Heart right ventricle (tissue), 16 donors: ENCODE measurements at regions not wholly inside any gene's neighbourhood (a gene's known extent, or its start where the extent isn't known, plus 50 kb on each side); places are given as distances from the start of the nearest gene placed in this dataset.

Experiments
- ATAC-seq, 8 donors: fragments of 200-7000 bp; cut with Tn5 transposase; one replicate each; pipeline ENCODE4 v1.9.1; 2020; ENCODE audit warnings: mild to moderate bottlenecking in 8 of 8, moderate library complexity in 8 of 8, moderate number of reproducible peaks in 1 of 8
- DNase-seq, 2 donors: peaks; one replicate each; pipeline ENCODE4 v3.0.0-alpha.2; 2020
- H3K27ac ChIP-seq, 10 donors: fragments of 200-600 bp; sonication (generic) in 2 of 10; one replicate each; pipeline versions ENCODE4 v1.5.0 to v1.8.0; 2020 to 2022; ENCODE audit warnings: mild to moderate bottlenecking in 3 of 10
- H3K27me3 ChIP-seq, 7 donors: fragments of 200-600 bp; one replicate each; pipeline ENCODE4 v1.8.0; 2021 to 2022; ENCODE audit warnings: mild to moderate bottlenecking in 2 of 7
- H3K36me3 ChIP-seq, 9 donors: fragments of 200-600 bp; sonication (generic) in 1 of 9; one replicate each; pipeline versions ENCODE4 v1.5.0 to v1.8.0; 2020 to 2022; ENCODE audit warnings: mild to moderate bottlenecking in 2 of 9
- H3K4me1 ChIP-seq, 9 donors: fragments of 200-600 bp; sonication (generic) in 1 of 9; one replicate each; pipeline versions ENCODE4 v1.5.0 to v1.8.0; 2020 to 2022; ENCODE audit warnings: mild to moderate bottlenecking in 4 of 9
- H3K4me3 ChIP-seq, 10 donors: fragments of 200-600 bp; sonication (generic) in 2 of 10; one replicate each; pipeline versions ENCODE4 v1.5.0 to v1.8.0; 2020 to 2022; ENCODE audit warnings: mild to moderate bottlenecking in 7 of 10, moderate library complexity in 2 of 10
- H3K9me3 ChIP-seq, 11 donors: fragments of 200-600 bp in 10 of 11; sonication (generic) in 2 of 11; one replicate each; pipeline versions ENCODE4 v1.5.0 to v1.8.0; 2013 to 2022; ENCODE audit warnings: mild to moderate bottlenecking in 2 of 11, control low read depth in 1 of 11, moderate library complexity in 1 of 11
- WGBS, 2 donors: extraction: QIAGEN DNeasy Blood & Tissue Kit; methylation state at CpG; one replicate each; pipeline ENCODE4 v1.1.7; 2013; ENCODE audit warnings: inconsistent platforms in 1 of 2; 5-methylcytosine and 5-hydroxymethylcytosine counted together
- intact Hi-C, 10 donors: fragments of 100-400 bp; cut with DNase I; formaldehyde crosslinking; loops; one replicate each; pipeline versions ENCODE4 v1.11.1 to v1.14.2; 2022
- TF ChIP-seq, protein P1 (sequence below), 9 donors: fragments of 200-600 bp; sonication (generic) in 2 of 9; IDR thresholded peaks; one replicate each; pipeline versions ENCODE4 v1.5.0 to v1.8.0; 2021 to 2022; ENCODE audit warnings: antibody characterized with exemption in 9 of 9, mild to moderate bottlenecking in 5 of 9, moderate library complexity in 1 of 9
- donor health status: Arrhythmogenic right ventricular cardiomyopathy.
- donor health status: ischemic (EF 13 %, LVEDD 7.1; RV severe dilation, severe dysfunction).
- donor health status: healthy with polysubstance abuse.
- donor health status: DM: no; HTN: yes; CAD: no.
- donor health status: DM: no; HTN: no; CAD: no.
- donor health status: ischemic (EF 25% LVEDD 6.9; RV normal size, moderate dysfunction).
- donor health status: ischemic (EF 25% LVEDD 5.7; RV mildly dilated, moderate dysfunction).
- donor health status: healthy.
- donor health status: DM: yes; HTN: yes; CAD: no.
- donor health status: Ischemic cardiomyopathy.
- donor health status: ischemic (EF 35%, LVEDD 5.7; RV mildly dilated, moderate dysfunction).
- donor health status: nonischemic (EF 11% LVEDD 7.7; RV severe dilation, severe dysfunction).
- donor health status: DM: yes; HTN: yes; CAD: no.
- donor health status: PGD.
- donor health status: ischemic (EF 29% LVEDD 5.4; RV normal size, mild dysfunction).
- donor health status: nonischemic (EF 23%, LVEDD 6.1; RV moderate dilation, normal function).

GRCh38 chr5:133899506-133899905, 68.9 kb downstream of the C5orf15 start:
- H3K27ac ChIP-seq, result no peak overlapping the region
- intact Hi-C loops, result no loop called here
- TF ChIP-seq, protein P1, sequence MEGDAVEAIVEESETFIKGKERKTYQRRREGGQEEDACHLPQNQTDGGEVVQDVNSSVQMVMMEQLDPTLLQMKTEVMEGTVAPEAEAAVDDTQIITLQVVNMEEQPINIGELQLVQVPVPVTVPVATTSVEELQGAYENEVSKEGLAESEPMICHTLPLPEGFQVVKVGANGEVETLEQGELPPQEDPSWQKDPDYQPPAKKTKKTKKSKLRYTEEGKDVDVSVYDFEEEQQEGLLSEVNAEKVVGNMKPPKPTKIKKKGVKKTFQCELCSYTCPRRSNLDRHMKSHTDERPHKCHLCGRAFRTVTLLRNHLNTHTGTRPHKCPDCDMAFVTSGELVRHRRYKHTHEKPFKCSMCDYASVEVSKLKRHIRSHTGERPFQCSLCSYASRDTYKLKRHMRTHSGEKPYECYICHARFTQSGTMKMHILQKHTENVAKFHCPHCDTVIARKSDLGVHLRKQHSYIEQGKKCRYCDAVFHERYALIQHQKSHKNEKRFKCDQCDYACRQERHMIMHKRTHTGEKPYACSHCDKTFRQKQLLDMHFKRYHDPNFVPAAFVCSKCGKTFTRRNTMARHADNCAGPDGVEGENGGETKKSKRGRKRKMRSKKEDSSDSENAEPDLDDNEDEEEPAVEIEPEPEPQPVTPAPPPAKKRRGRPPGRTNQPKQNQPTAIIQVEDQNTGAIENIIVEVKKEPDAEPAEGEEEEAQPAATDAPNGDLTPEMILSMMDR (IDR thresholded peaks at IDR 0.05), result no peak
- WGBS, 2 donors, result 89 to 92% methylated on average over 4 of the region's 4 CpGs
- DNase-seq, result no peak
- no peak for ATAC-seq
- H3K27me3 ChIP-seq, result no peaks in the 10 kb centered on the region
- peaks cover 0 to 3% (median 0%) of the 10 kb centered on the region in 9 donors for H3K4me1 ChIP-seq
- no peak overlapping the region for H3K4me3 ChIP-seq
- H3K9me3 ChIP-seq, result no peaks in the 10 kb centered on the region
- H3K36me3 ChIP-seq, result no peaks in the 10 kb centered on the region

- WGBS, 2 donors, result 80 to 85% methylated on average over 3 of the region's 3 CpGs
- Histone ChIP-seq H3K4me3 (no peak overlapping the region), H3K4me1 (peaks cover 0 to 14% (median 7%) of the 10 kb centered on the region in 9 donors), H3K27ac (no peak overlapping the region), H3K27me3 (no peaks in the 10 kb centered on the region), H3K9me3 (no peaks in the 10 kb centered on the region), H3K36me3 (no peaks in the 10 kb centered on the region)
- ATAC-seq, result no peak
- intact Hi-C loops, result no loop called here
- no peak for DNase-seq
- TF ChIP-seq, protein P1 (IDR thresholded peaks at IDR 0.05), result no peak
Measured at GRCh38 chr5:133898440-133898839, 70.0 kb downstream of the C5orf15 start.

GRCh38 chr5:133897431-133897830, 71.0 kb downstream of the C5orf15 start:
- Histone ChIP-seq H3K27me3 (no peaks in the 10 kb centered on the region), H3K9me3 (no peaks in the 10 kb centered on the region), H3K4me3 (no peak overlapping the region), H3K36me3 (no peaks in the 10 kb centered on the region), H3K4me1 (peaks cover 0 to 17% (median 9%) of the 10 kb centered on the region in 9 donors), H3K27ac (no peak overlapping the region)
- ATAC-seq (no peak), DNase-seq (no peak)
- TF ChIP-seq, protein P1 (IDR thresholded peaks at IDR 0.05), result no peak
- intact Hi-C loops, result no loop called here
- 80 to 87% methylated on average over 4 of the region's 4 CpGs for WGBS, 2 donors

DNA sequence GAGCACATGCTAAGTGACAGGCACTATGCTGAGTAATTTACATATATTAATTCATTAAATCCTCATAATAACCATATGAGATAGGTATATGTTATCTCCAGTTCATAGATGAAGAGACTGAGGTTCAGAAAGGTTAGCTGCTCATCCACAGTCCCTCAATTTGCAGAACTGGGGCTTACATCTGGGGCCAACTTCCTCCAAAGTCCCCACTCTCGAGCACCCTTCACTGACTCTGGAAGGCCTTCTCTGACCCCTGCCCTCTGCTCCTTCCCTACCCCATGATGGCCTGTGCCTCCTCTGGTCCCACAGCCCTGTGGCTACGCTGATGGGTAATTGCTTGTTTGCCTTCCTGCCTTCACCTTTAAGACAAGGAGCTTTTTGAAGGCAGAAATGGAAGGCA, 71.6 kb downstream of the C5orf15 start:
- Histone ChIP-seq H3K36me3 (no peaks in the 10 kb centered on the region), H3K4me3 (no peak overlapping the region), H3K9me3 (no peaks in the 10 kb centered on the region), H3K4me1 (peaks cover 0 to 17% (median 9%) of the 10 kb centered on the region in 9 donors), H3K27me3 (no peaks in the 10 kb centered on the region), H3K27ac (no peak overlapping the region)
- 91 to 93% methylated on average over 2 of the region's 2 CpGs for WGBS, 2 donors
- intact Hi-C loops, result no loop called here
- no peak for ATAC-seq
- TF ChIP-seq, protein P1 (IDR thresholded peaks at IDR 0.05), result no peak
- DNase-seq, result no peak
